H9 (cell line): ENCODE measurements at regions not wholly inside any gene's neighbourhood (a gene's known extent, or its start where the extent isn't known, plus 50 kb on each side); places are given as distances from the start of the nearest gene placed in this dataset.

Experiments used
- DNase-seq: peaks from one replicate; pipeline ENCODE4 v3.0.0-alpha.2; 2017
- H2AFZ ChIP-seq: one replicate; pipeline ENCODE4 v1.6.1; 2013; ENCODE audit warnings: mild to moderate bottlenecking, low read length, control low read depth, moderate library complexity
- H2AK5ac ChIP-seq: 2 replicates; pipeline ENCODE4 v1.6.1; 2013; ENCODE audit warnings: low read length, control low read depth, mixed read lengths; ENCODE audit not compliant: insufficient read length
- H2BK120ac ChIP-seq: one replicate; pipeline ENCODE4 v1.6.1; 2013; ENCODE audit warnings: low read depth, mild to moderate bottlenecking, low read length, control low read depth, inconsistent platforms; ENCODE audit not compliant: poor library complexity, severe bottlenecking
- H2BK12ac ChIP-seq: 2 replicates; pipeline ENCODE4 v1.6.1; 2013; ENCODE audit warnings: low read length, control low read depth, mixed read lengths, low read depth; ENCODE audit not compliant: insufficient read length
- H2BK15ac ChIP-seq: 2 replicates; pipeline ENCODE4 v1.6.1; 2013; ENCODE audit warnings: low read depth, low read length, control low read depth
- H2BK20ac ChIP-seq: one replicate; pipeline ENCODE4 v1.6.1; 2013; ENCODE audit warnings: low read depth, mild to moderate bottlenecking, low read length, control low read depth, inconsistent platforms; ENCODE audit not compliant: poor library complexity, severe bottlenecking
- H2BK5ac ChIP-seq: 2 replicates; pipeline ENCODE4 v1.6.1; 2013; ENCODE audit warnings: low read length, control low read depth, mixed read lengths; ENCODE audit not compliant: insufficient read length
- H3K14ac ChIP-seq: 2 replicates; pipeline ENCODE4 v1.6.1; 2013; ENCODE audit warnings: low read length, control low read depth; ENCODE audit not compliant: insufficient read depth
- H3K18ac ChIP-seq: 2 replicates; pipeline ENCODE4 v1.6.1; 2013; ENCODE audit warnings: low read depth, mild to moderate bottlenecking, mixed read lengths, low read length, control low read depth; ENCODE audit not compliant: insufficient read length
- H3K23ac ChIP-seq: 2 replicates; pipeline ENCODE4 v1.6.1; 2013; ENCODE audit warnings: low read length, control low read depth, mixed read lengths, low read depth; ENCODE audit not compliant: insufficient read length
- H3K23me2 ChIP-seq: 2 replicates; pipeline ENCODE4 v1.6.1; 2013; ENCODE audit warnings: low read depth, mild to moderate bottlenecking, mixed read lengths, low read length, control low read depth; ENCODE audit not compliant: insufficient read length, poor library complexity, severe bottlenecking
- H3K27ac ChIP-seq: 2 replicates; pipeline ENCODE4 v1.5.1; 2013; ENCODE audit warnings: low read length, control low read depth, mixed read lengths, low read depth; ENCODE audit not compliant: insufficient read length
- H3K27me3 ChIP-seq: 2 replicates; pipeline ENCODE4 v1.6.1; 2013; ENCODE audit warnings: low read length, control low read depth, inconsistent platforms; ENCODE audit not compliant: insufficient read depth
- H3K4ac ChIP-seq: 2 replicates; pipeline ENCODE4 v1.6.1; 2013; ENCODE audit warnings: low read depth, mild to moderate bottlenecking, control low read depth, inconsistent platforms, low read length, moderate library complexity
- H3K4me1 ChIP-seq: 2 replicates; pipeline ENCODE4 v1.6.1; 2013; ENCODE audit warnings: low read length, control low read depth, inconsistent platforms; ENCODE audit not compliant: insufficient read depth
- H3K4me2 ChIP-seq: 2 replicates; pipeline ENCODE4 v1.6.1; 2013; ENCODE audit warnings: low read length, control low read depth, mixed read lengths; ENCODE audit not compliant: insufficient read length, insufficient read depth
- H3K56ac ChIP-seq: 2 replicates; pipeline ENCODE4 v1.6.1; 2013; ENCODE audit warnings: low read depth, mild to moderate bottlenecking, mixed read lengths, low read length, control low read depth; ENCODE audit not compliant: insufficient read length
- H3K79me1 ChIP-seq: 2 replicates; pipeline ENCODE4 v1.6.1; 2013; ENCODE audit warnings: low read depth, mild to moderate bottlenecking, moderate library complexity, low read length, control low read depth, inconsistent platforms; ENCODE audit not compliant: insufficient read depth, poor library complexity, severe bottlenecking
- H3K79me2 ChIP-seq: 2 replicates; pipeline ENCODE4 v1.6.1; 2013; ENCODE audit warnings: low read length, control low read depth, inconsistent platforms; ENCODE audit not compliant: insufficient read depth
- H3K9ac ChIP-seq: 2 replicates; pipeline ENCODE4 v1.6.1; 2013; ENCODE audit warnings: low read length, control low read depth, mixed read lengths; ENCODE audit not compliant: insufficient read length; ENCODE audit errors: extremely low read depth
- H3K9me3 ChIP-seq: one replicate; pipeline ENCODE4 v1.6.1; 2013; ENCODE audit warnings: low read depth, low read length, inconsistent platforms; ENCODE audit not compliant: control insufficient read depth
- H3T11ph ChIP-seq: one replicate; pipeline ENCODE4 v1.6.1; 2013; ENCODE audit warnings: mild to moderate bottlenecking, low read length, control low read depth, inconsistent platforms
- H4K20me1 ChIP-seq: one replicate; pipeline ENCODE4 v1.6.1; 2013; ENCODE audit not compliant: control insufficient read depth, insufficient read length, insufficient read depth
- H4K5ac ChIP-seq: 2 replicates; pipeline ENCODE4 v1.6.1; 2013; ENCODE audit warnings: low read depth, mild to moderate bottlenecking, mixed read lengths, low read length, control low read depth; ENCODE audit not compliant: insufficient read length
- H4K8ac ChIP-seq: replicated peaks from 2 replicates; pipeline ENCODE4 v1.6.1; 2013; ENCODE audit warnings: low read length, control low read depth, mixed read lengths, low read depth; ENCODE audit not compliant: insufficient read length
- H4K91ac ChIP-seq: 2 replicates; pipeline ENCODE4 v1.6.1; 2013; ENCODE audit warnings: low read depth, mild to moderate bottlenecking, moderate library complexity, mixed read lengths, low read length, control low read depth; ENCODE audit not compliant: insufficient read length
- H3K27ac Mint-ChIP-seq, 3 experiments: 2 replicates in 2 of 3; 3 replicates in 1 of 3; pipeline ENCODE4 v1.8.0; 2020 to 2021; ENCODE audit warnings: mixed read lengths in 3 of 3, mild to moderate bottlenecking in 1 of 3, moderate library complexity in 1 of 3
- H3K27me3 Mint-ChIP-seq: 2 replicates; pipeline ENCODE4 v1.8.0; 2021; ENCODE audit warnings: low read depth, mild to moderate bottlenecking, moderate library complexity, mixed read lengths
- H3K36me3 Mint-ChIP-seq, 3 experiments: 2 replicates in 2 of 3; 3 replicates in 1 of 3; pipeline ENCODE4 v1.8.0; 2020 to 2021; ENCODE audit warnings: low read depth in 3 of 3, mixed read lengths in 3 of 3; ENCODE audit not compliant: insufficient read depth in 1 of 3
- H3K4me1 Mint-ChIP-seq, 2 experiments: 2 replicates each; pipeline ENCODE4 v1.8.0; 2020; ENCODE audit warnings: mixed read lengths in 2 of 2
- H3K4me3 Mint-ChIP-seq, 2 experiments: 2 replicates in 1 of 2; 3 replicates in 1 of 2; pipeline ENCODE4 v1.8.0; 2020 to 2021; ENCODE audit warnings: mild to moderate bottlenecking in 2 of 2, mixed read lengths in 2 of 2, moderate library complexity in 1 of 2
- H3K9me3 Mint-ChIP-seq, 2 experiments: 2 replicates in 1 of 2; 3 replicates in 1 of 2; pipeline ENCODE4 v1.8.0; 2020; ENCODE audit warnings: mild to moderate bottlenecking in 2 of 2, mixed read lengths in 2 of 2, moderate library complexity in 1 of 2
- CTCF ChIP-seq: fragments of 200-600 bp; sonication (generic); conservative IDR thresholded peaks from 3 replicates; pipeline ENCODE4 v1.8.0; 2021; ENCODE audit warnings: antibody characterized with exemption, mild to moderate bottlenecking

GRCh38 chr17:54096216-54096615, 273.5 kb downstream of the KIF2B start:
- H3K9me3 ChIP-seq, result no peaks in the 10 kb centered on the region

More at GRCh38 chr17:54096216-54096615, 273.5 kb downstream of the KIF2B start:
- no peak for TF ChIP-seq CTCF
- Histone ChIP-seq H2BK120ac (no peak overlapping the region), H3T11ph (no peak overlapping the region), H3K18ac (no peak overlapping the region), H3K79me1 (no peaks in the 10 kb centered on the region), H3K79me2 (no peaks in the 10 kb centered on the region), H3K27ac (no peak overlapping the region), H2BK5ac (no peak overlapping the region), H2BK12ac (no peak overlapping the region), H3K4ac (no peak overlapping the region), H4K91ac (no peak overlapping the region), H3K56ac (no peak overlapping the region), H3K4me1 (peaks cover 6% of the 10 kb centered on the region; the same call in 1 of the 2 replicates), H3K9ac (no peak overlapping the region), H4K20me1 (no peaks in the 10 kb centered on the region), H3K27me3 (no peaks in the 10 kb centered on the region), H3K4me2 (no peak overlapping the region), H2AFZ (no peak overlapping the region), H4K5ac (no peak overlapping the region), H2AK5ac (no peak overlapping the region), H2BK20ac (no peak overlapping the region), H3K23ac (no peak overlapping the region), H2BK15ac (no peak overlapping the region), H4K8ac (no peak overlapping the region), H3K23me2 (no peaks in the 10 kb centered on the region), H3K14ac (no peak overlapping the region)
- no peak overlapping the region for H3K4me3 Mint-ChIP-seq
- H3K27me3 Mint-ChIP-seq, result no peaks in the 10 kb centered on the region
- peaks cover 0 to 3% of the 10 kb centered on the region in 2 experiments; a peak in 1 of 5 replicates for H3K9me3 Mint-ChIP-seq
- no peak overlapping the region for H3K27ac Mint-ChIP-seq
- no peak for DNase-seq
- H3K36me3 Mint-ChIP-seq, result no peaks in the 10 kb centered on the region; a peak in 1 of 7 replicates
- H3K4me1 Mint-ChIP-seq, result peaks cover 4 to 5% of the 10 kb centered on the region in 2 experiments
